ENCODE measurements at regions not wholly inside any gene's neighbourhood (a gene's known extent, or its start where the extent isn't known, plus 50 kb on each side); places are given as distances from the start of the nearest gene placed in this dataset.

DNA sequence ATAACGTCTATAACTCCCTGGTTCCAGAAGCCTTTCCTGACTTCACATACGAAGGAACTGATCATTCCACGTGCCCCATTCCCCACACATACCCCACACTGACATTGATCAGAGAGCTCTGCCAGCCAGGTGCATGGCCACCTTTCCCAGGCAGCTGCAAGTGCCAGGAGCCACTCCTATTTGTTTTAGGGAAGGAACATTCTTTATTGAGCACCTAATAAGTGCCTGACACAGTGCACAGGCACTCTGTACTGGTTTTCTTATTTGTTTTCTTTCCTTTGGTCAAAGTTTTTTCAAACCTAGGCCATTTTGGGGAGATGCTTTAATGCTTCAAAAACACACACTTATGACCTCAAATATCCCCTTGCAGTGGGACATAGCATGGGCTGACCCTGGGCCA lies 50.0 kb downstream of the PITPNM2 start:
- DNase-seq (ENCODE audit: low read depth in 2 of 2), result no peak

DNA sequence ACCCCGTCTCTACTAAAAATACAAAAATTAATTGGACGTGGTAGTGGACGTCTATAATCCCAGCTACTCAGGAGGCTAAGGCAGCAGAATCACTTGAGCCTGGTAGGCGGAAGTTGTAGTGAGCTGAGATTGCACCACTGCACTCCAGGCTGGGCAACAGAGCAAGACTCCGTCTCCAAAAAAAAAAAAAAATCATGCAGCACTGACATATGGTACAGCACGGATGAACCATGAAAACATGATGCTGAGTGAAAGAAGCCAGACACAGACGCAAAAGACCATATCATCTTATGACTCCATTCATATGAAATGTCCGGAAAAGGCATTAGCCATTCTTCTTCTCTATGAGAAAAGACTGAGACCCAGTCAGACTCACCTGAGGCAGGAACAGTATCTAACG lies 50.4 kb downstream of the PITPNM2 start:
- no peak for DNase-seq (ENCODE audit: low read depth in 2 of 2)

DNA sequence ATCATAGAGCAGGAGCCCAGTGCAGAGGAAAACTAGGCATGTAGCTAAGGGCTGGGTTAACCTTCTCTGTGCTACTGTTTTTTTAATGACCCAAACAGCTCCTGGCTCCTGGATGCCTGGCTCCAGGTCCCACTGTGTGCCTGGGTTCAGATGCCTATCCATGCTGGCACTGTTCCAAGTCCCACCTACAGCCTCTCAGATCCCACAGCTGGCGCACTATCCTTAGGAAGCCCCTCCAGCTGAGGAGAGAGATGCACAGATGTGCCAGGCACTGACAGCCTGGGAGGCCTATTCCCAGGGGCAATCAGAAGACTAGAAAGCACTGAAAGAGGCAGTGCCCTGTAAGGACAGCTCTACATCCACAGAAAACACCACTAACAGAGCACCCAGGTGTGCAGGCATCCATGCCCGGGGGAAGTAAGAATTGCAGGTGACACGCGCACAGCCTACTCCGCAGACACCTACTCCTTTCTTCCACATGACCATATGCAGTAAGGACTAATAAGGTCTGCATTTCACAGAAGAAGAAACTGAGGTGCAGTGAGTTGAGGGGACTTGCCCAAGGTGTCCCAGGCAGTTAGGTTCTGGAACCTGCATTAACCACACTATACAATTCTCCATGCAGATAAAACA lies 51.2 kb downstream of the PITPNM2 start:
- DNase-seq (ENCODE audit: low read depth in 2 of 2), result no peak

DNA sequence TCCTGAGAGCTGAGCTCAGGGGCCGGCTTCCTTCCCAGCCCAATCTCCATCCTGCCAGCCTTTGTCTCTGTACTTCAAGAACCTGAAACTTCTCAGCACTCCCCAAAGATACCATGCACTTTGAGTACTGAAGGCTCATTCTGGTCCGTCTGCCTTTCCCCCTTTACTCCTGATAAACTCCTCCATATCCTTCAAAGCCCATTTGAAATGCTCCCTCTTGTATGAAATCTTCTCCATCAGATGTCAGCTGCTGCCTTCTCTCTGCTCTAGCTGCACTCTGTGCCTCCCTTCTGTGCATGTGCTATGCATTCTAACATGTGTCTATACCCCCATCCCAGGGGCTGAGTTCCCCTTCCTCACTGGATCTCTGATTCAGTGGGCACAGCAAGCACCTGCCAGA lies 52.1 kb downstream of the PITPNM2 start:
- DNase-seq (ENCODE audit: low read depth in 2 of 2), result no peak

DNA sequence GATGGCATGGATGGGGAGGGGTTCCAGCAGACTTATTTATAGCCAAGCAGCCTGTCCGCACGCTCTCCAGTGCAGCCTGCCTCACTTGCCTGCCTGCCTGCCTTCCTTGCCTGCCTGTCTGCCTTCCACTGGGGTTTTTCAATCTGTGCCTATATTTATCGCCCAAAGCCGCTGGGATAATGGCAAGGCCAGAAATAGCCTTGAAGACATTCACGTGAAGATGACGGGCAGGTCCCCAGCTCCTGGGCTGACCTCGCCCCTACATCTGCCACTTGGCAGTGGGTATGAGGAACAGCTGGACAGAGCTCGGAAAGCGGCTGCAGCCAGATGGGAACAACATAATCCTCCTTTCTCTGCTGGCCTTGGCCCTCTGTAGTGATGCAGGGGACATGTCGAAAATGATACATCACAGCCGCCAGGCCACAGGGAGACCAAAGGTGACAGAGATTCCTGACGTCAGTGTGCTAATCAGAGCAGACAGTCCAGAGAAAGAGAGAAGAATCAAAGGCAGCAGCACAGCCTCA lies 53.3 kb downstream of the PITPNM2 start:
- DNase-seq (ENCODE audit: low read depth in 2 of 2), result no peak

DNA sequence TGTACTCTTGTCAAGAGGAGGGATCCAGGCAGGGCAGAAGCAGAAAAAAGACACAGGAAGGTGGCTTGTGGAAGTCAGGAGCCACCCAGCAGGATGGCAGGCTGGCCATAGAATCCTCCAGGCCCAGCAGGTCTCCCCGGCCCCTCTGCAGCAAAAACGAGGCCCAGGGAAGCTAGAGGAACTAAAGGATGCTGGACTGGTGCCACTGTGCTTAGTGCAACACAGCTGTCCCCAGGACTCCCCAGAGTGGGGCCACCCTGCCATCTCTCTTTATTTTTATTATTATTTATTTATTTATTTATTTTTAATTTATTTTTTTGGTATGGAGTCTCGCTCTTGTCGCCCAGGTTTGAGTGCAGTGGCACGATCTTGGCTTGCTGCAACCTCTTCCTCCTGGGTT lies 54.1 kb downstream of the PITPNM2 start:
- DNase-seq (ENCODE audit: low read depth in 2 of 2), result no peak

DNA sequence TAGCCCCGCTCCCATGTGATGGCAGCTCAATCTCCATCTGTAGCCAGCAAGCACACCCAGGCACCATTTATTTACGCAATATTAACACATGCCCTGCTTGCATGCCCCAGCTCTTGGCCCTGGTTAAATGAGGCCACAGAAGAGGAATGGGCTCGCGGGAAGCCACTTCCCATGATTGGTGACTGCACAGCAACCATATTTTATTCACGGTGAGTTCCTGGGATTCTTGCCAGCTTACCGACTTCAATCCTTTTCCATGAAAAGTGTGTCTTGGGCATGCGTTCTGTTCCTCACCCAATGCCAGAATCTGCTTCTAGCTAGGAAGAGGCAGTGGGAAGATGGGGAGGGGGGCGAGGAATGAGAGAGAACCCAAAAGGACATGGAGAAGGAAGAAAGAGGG lies 54.7 kb downstream of the PITPNM2 start:
- DNase-seq (ENCODE audit: low read depth in 2 of 2), result no peak

DNA sequence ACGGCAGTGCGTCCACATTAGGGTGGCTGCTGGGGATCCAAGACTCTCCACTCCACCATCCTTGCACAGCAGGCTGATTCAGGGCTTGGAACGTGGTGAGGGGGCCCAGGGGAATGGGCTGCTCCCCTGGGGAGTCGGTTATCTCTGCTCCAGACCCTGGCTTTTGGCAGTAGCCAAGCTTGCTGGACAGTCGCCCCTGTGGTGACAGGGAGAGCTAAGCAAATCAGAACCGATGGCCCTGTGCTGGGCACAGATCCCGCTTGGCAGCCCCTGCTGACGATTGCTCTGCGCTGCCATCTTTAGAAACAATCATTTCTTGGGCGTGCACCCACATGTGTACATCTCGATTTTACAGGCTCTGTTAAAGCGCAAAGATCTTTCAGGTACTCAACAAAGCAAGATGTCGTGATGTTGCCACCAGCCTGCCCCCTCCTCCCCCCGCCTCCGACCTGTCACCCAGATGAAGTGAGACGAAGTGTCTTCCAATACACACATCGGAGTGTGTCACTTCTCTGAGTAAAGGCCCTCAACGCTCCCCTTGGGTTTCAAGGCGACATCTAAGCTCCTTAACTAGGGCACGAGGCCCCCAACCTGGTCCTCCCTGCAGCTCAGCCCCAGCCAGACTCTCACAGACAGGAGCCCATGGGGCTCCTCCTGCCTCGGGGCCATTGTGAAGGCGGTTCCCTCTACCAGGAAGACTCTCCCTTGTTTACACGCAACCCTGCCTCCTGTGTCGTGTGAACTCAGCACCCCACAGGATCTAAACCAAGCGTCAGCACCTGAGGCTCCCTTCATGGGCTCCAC lies 55.6 kb downstream of the PITPNM2 start:
- no peak for DNase-seq (ENCODE audit: low read depth in 2 of 2)

DNA sequence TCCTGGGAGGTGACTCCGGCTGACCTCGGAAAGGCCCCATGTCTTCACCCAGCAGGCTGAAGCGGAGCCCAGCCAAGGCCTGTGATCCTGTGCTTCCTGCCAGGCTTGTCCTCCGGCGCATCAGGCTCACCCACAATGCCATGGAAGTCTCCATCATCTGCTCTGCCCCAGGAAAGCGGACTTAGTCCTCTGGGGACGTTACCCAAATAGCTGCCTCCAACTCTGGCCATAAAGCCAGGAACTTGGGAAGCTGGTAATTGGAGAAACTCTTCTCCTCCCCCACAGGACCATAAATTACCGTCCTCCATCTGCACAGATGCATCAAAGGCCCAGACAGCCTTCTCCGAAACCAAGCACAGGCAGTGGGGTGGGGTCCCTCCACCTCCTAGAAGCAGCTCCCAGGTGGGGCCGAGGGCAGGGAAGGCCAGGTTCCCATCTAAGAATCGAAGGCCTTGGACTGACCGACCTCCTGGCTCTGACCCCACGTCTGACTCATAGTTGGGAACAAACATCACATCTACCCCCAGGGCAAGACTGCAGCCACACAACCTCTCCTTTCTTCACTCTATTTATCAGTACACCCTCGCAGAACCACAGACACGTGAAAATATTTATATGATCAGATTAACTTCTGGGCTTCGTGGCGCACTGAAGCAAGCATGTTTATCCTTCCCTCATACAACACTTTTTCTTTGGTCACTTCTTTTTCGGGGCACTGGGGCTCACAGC lies 56.4 kb downstream of the PITPNM2 start:
- DNase-seq (ENCODE audit: low read depth in 2 of 2), result no peak

DNA sequence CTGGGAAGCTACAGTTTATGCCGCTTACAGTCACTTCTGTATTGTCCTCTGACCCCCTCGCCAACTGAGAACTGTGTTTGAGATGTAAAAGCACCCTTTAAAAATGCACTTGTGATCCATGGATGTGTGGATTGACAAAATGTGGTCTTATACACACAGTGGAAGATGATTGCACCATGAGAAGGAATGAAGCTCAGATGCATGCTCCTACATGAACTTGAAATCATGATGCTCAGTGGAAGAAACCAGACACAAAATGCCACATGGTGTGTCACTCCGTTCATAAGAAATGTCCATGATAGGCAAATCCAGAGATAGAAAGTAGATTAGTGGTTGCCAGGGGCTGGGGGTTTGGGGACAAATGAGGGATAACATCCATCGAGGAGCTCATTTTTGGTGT lies 58.0 kb downstream of the PITPNM2 start:
- DNase-seq (ENCODE audit: low read depth in 2 of 2), result no peak

DNA sequence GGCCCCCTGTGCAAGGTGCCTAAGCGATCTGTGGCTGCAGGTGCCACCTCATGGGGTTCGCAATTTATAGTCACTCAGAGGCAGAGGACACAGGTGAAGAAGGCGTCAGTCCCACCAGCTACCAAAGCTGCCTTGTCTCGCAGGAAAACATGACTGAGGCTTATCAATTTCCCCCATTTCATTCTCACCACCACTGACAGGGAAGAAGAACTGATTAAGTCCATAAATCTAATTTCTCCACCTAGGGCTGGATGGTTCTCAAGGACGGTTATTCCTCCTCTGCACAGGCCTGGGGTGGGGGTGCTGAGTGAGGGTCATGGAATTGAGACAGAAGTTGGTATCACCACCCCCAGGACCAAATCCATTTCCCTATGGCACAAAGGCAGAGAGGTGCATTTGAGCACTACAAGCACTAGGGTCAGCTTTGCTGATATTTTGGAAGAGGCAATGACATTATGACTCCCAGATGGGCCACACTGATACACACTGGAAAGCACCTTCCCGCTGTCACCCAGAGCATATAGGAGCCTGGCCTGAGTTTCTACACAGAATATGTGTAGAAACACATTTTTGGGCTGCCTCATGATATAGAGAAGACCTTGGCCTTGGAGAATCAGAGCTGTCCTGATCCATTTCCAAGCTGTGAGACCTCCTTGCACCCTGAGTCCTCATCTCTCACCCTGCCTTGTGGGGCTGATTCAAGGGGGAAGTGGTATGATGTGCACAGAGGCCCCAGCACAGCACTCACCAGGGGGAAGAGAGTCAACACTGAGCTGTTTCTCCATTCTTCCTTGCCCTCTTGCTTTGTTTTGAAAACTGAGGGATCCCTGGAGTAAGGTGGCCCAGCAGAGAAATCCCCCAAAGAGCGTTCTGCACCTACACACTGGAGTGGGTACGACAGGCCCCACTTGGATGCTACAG lies 59.4 kb downstream of the PITPNM2 start:
- no peak for DNase-seq (ENCODE audit: low read depth in 2 of 2)

DNA sequence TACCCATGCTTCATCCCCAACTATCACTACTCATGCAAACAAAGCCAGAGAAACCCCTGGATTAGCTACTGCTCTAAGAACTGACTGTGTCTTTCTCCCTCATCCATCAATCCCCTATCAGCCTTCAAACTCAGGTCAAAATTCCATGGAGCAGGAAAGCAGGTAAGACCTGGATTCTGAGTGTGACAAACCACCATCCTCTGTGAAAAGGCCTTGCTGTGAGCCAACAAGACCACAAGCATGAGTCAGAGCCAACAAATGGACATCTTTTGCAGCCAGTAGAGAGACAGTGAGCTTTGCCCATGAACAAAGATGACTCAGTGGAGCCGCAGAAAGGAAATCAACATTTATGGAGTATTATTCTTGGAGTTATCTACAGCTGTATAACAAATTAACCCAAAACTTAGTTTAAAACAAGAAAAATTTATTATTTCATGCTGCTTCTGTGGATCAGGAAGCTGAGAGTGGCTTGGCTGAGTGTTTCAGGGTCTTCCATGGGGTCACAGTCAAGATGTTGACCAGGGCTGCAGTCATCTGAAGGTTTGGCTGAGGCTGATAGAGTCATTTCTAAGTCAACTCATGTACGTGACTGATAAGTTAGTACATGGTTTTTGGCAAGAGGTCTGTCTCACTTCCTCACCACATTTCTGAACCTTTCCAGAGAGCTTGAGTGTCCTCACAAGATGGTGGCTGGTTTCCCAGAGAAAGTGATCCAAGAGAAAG lies 61.1 kb downstream of the PITPNM2 start:
- DNase-seq (ENCODE audit: low read depth in 2 of 2), result no peak

DNA sequence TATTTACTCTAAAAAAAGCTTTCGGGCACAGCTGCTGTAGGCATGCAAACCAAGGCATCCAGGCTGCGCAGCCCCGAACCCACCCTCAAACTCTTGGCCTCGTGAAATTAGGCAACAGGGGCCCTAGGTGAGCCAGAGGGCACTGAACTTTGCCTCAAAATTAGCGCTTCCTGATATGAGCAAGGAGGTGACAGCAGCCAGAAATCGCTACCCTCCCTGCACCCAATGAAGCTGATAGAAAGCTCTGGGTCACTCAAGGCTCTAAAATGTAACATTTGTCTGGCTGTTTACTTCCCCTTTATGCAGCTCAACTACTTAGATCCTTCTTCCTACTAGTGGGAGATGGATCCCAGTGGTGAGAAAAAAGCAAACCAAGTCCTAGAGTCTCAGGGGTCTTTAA lies 61.8 kb downstream of the PITPNM2 start:
- DNase-seq (ENCODE audit: low read depth in 2 of 2), result no peak

DNA sequence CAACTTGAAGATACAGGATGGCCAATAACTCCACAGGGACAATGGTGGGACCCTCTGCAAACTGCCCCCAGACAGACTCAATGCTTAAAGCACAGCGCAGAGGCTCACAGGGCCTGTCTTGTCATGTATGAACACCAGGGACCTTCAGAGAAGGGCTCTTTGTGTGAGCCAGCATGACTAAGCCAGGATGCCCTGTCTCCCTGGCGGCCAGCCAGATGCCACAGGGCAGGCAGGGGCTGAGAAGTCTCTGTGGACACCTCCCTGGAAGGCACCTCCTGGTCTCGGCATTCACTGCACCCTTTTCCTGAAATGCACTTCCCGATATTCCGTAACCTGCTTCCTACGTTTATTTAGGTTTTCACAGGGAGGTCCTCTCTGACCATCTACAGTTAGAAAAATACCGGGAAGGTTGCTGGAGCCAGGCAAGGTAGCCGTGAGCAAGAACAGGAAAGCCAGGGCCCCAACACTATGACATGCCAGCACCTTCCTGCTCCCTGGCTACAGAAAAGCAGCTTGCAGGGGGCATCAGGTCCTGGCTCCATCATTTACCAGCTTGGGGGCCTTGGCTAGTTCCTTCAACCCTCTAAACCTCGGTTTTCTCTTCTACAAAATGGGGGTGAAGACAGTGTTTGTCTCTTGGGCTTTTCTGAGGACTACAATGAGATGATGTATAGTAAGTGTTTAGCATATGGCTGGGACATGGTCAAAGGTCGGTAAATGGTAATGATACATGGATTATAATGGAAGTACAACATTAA lies 65.0 kb downstream of the PITPNM2 start:
- no peak for DNase-seq (ENCODE audit: low read depth in 2 of 2)

DNA sequence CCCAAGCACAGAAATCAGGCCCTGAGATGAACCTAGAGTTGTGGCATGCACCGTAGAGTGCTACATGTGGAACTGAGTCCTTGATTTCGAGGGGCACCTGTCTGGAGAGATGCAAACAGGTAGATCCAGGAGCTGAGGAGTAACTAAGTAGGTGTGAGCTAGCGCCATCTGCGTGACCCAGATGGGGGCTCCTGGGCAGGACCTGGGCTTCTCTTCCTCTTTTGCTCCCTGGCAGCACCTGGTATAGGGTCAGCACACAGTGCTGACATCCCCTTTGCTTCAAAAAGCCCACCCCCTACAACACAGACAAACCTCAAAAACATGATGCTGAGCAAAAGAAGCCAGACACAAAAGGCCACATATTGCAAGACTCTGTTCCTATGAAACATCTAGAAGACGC lies 65.8 kb downstream of the PITPNM2 start:
- no peak for DNase-seq (ENCODE audit: low read depth in 2 of 2)

DNA sequence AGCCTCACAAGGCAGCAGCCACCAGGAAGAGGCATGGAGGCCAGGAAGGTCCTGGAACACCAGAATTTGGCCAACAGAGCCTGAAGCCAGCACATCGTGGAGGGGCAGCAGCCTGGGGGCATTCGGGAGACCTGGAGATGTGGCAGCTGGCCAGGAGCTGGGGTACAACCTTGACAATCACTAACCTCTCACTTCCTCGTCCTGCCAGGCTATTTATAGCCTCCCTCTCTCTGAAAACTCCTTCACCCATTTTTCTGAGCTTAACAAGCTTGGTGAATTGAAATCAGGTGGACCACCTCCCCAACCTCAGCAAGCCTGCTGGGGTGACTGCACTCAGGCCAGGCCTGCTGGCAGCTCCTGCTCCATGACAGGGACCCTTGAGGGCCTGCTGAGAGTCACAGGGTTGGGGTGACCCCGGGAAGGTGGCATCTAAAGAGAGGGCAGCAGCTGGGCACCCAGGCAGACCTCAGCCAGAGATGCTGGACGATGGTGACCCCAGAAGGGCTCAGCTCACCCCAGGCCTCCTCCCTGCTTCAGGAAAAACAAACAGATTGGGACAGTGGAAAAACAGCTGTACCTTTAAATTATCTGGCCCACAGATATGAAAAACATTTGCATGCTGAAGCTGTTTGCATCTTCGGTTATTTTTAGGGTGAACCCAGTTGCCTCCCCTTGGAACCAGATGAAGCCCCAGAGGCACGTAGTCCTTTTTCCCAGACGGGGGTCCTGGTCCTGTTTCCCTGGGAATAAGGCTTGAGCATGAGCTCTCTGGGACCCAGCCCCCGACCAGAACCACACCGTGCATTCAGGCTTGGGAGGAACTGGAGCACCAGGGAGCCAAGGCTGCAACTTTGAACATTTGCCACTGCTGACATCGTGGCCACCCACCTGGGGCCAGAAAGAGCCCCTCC lies 67.0 kb downstream of the PITPNM2 start:
- DNase-seq (ENCODE audit: low read depth in 2 of 2), result no peak

DNA sequence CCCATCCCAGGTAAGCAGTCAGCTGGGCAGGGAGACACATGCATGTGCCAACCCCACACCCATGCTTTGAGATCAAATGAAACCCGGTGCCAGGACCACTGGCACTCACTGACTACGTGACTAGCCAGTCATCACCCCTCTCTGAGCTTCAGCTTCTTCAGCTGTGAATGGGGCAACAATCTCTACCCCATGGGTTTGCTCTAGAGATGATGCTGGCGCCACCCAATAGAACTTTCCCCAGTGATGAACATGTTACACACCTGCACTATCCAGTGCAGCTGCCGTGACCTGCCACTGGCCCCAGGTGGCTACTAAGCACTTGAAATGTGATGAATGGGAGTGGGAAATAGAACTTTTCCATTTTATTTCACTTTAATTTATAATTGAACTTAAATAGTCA lies 70.3 kb downstream of the PITPNM2 start:
- no peak for DNase-seq (ENCODE audit: low read depth in 2 of 2)

DNA sequence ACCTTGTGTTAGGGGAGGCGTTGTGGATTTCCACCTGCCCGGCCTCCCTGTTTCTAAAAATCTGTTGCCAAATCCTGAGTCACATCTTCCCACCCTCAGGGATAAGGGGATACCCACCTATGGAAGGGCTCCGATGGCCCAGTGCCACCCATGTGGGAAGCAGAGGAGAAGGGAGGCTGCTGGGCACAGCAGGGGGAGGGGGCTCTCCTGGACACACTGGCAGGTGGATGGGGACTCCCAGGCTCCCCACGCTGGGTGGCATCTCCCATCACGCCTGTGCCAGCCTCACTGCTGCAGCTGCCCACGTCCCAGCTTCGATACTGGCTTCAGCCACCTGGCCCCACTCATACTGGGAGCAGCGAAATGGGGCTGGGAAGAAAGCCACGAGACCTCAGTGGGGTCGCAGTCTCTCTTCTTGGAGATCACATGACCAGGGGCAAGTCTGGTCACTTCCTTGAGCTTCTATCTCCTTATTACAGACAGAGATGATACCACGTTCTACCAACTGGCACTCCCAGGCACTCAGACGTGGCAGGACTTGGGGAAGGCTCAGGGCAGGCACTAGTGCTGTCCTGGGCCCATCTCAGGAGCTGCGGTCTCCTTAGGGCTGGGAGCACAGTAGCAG lies 72.2 kb downstream of the PITPNM2 start:
- no peak for DNase-seq (ENCODE audit: low read depth in 2 of 2)

DNA sequence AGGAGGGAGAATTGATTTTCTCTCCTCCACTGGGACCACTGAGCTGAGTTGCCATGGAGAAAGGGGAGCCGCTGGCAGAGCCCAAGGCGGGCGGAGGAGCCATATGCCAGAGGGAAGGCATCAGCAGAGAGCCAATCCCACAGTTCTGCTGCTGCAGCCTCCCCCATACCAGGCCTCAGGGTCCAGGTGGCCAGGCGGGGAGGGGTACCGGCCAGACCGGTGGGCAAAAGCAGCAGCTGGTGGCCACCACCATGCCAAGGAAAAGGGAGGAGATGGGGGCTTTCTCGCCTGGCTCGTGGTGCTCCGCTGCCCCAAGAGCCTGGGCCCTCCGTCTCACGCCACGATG lies 72.8 kb downstream of the PITPNM2 start:
- no peak for DNase-seq (ENCODE audit: low read depth in 2 of 2)

Measured in activated CD8-positive, alpha-beta memory T cell treated with anti-CD3 and anti-CD28 coated beads for 4 hours (primary cell).